HUES64 (cell line): ENCODE measurements at regions not wholly inside any gene's neighbourhood (a gene's known extent, or its start where the extent isn't known, plus 50 kb on each side); places are given as distances from the start of the nearest gene placed in this dataset.

ENCODE experiments used
- H3K27ac ChIP-seq: 2 replicates; pipeline ENCODE4 v1.7.0; 2013; ENCODE audit warnings: low read depth, low read length, inconsistent platforms
- H3K27me3 ChIP-seq: 2 replicates; pipeline ENCODE4 v1.6.1; 2013; ENCODE audit warnings: mild to moderate bottlenecking, low read length; ENCODE audit not compliant: insufficient read depth
- H3K36me3 ChIP-seq: 2 replicates; pipeline ENCODE4 v1.6.1; 2013; ENCODE audit warnings: mild to moderate bottlenecking, low read length; ENCODE audit not compliant: insufficient read depth
- H3K4me1 ChIP-seq: 2 replicates; pipeline ENCODE4 v1.6.1; 2013; ENCODE audit warnings: mild to moderate bottlenecking, low read length, moderate library complexity; ENCODE audit not compliant: insufficient read depth
- H3K4me3 ChIP-seq: 2 replicates; pipeline ENCODE4 v1.5.1; 2013; ENCODE audit warnings: mild to moderate bottlenecking, low read length, moderate library complexity
- H3K9ac ChIP-seq: 2 replicates; pipeline ENCODE4 v1.6.1; 2013; ENCODE audit warnings: mild to moderate bottlenecking, low read depth, low read length
- H3K9me3 ChIP-seq: 2 replicates; pipeline ENCODE4 v1.6.1; 2013; ENCODE audit warnings: low read depth, low read length; ENCODE audit not compliant: insufficient read depth
- WGBS: fragments of 150-250, 120-280 bp; methylation state at CpG from one replicate; pipeline ENCODE4 v1.1.7; 2013; ENCODE audit warnings: missing lambda C conversion rate; 5-methylcytosine and 5-hydroxymethylcytosine counted together

DNA sequence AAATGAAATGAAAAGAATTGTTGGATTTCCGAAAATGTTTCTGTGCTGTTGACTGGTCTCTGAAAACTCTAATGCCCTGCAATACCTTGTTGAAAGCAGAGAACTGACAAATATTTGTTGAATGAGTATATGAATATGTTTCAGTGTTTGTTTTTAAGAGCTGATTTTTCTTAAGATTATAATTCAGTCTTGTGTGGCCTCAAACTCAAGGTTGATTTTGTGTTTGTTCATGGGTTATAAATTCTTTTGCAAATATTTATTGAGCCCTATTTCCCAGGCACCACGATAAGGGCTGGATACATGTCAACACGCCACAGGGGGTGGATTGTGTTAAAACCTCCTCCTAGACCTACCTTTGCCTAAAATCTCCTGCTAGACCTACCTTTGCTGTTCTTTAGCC, 203.9 kb upstream of the PLPP4 start:
- Histone ChIP-seq H3K9ac (no peak overlapping the region), H3K4me1 (no peaks in the 10 kb centered on the region), H3K36me3 (no peaks in the 10 kb centered on the region), H3K9me3 (no peaks in the 10 kb centered on the region), H3K4me3 (no peak overlapping the region), H3K27ac (no peak overlapping the region), H3K27me3 (no peaks in the 10 kb centered on the region)
- WGBS: 97% methylated on average over 3 of the region's 3 CpGs

DNA sequence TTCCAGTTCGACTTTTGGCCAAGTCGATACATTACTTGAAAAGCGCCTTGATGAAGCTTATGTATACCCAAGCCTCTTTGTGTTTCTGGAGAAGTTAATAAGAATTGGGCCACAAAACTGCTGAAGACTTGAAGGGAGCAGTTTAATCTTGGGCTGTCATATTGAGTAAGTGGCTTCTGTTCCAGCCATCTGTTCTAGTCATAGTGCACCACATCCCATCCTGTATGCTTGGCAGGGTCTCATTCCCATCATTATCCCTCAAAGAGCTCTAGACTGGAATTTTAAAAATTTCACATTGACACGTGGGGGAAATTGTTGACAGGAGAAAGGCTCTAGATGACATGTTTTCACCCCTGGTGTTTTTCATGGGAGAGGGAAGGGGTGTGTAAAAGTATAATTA, 196.6 kb upstream of the PLPP4 start:
- Histone ChIP-seq H3K9me3 (no peaks in the 10 kb centered on the region), H3K4me1 (no peaks in the 10 kb centered on the region), H3K27me3 (no peaks in the 10 kb centered on the region), H3K27ac (no peak overlapping the region), H3K36me3 (no peaks in the 10 kb centered on the region), H3K9ac (no peak overlapping the region), H3K4me3 (no peak overlapping the region)
- 90% methylated on average over 4 of the region's 4 CpGs for WGBS

- Histone ChIP-seq H3K4me3 (no peak overlapping the region), H3K36me3 (no peaks in the 10 kb centered on the region)
- WGBS: 100% methylated on average over 1 of the region's 1 CpG
Observed at GRCh38 chr10:120262857-120263547, 194.0 kb upstream of the PLPP4 start.

GRCh38 chr10:120266022-120266421, 191.0 kb upstream of the PLPP4 start:
- no peak overlapping the region for H3K4me3 ChIP-seq
- WGBS: 100% methylated on average over 2 of the region's 3 CpGs
- H3K9ac ChIP-seq: no peak overlapping the region
- H3K4me1 ChIP-seq: no peaks in the 10 kb centered on the region
- H3K9me3 ChIP-seq: peaks cover 11% of the 10 kb centered on the region
- H3K27me3 ChIP-seq: no peaks in the 10 kb centered on the region
- no peaks in the 10 kb centered on the region for H3K36me3 ChIP-seq
- no peak overlapping the region for H3K27ac ChIP-seq

More at GRCh38 chr10:120262857-120263547, 194.0 kb upstream of the PLPP4 start:
- no peak overlapping the region for H3K9ac ChIP-seq
- H3K27ac ChIP-seq: no peak overlapping the region
- no peaks in the 10 kb centered on the region for H3K4me1 ChIP-seq
- no peaks in the 10 kb centered on the region for H3K27me3 ChIP-seq
- peaks cover 3% of the 10 kb centered on the region; the same call in 1 of the 2 replicates for H3K9me3 ChIP-seq

DNA sequence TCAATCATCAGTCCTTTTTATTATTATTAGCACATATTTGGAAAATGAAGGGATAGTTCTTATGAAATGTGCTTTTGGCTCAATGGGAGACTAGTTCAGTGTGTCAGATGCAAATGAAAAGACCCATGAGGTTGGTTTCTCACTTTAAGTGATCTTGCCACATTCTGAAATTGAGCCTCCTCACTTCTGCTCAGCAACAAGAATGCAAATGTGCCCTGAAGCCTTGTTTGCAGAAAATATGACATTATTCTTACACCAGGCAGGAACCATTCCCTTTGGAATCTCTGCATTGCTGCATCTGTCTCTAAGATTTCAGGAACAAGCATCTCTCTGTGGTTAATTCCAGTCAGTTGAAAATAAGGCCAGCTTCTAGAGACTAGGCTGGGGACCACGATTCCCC, 186.1 kb upstream of the PLPP4 start:
- Histone ChIP-seq H3K27me3 (no peaks in the 10 kb centered on the region), H3K4me3 (no peak overlapping the region), H3K4me1 (peaks cover 8% of the 10 kb centered on the region; the same call in 1 of the 2 replicates), H3K9me3 (peaks cover 11% of the 10 kb centered on the region), H3K9ac (no peak overlapping the region), H3K36me3 (no peaks in the 10 kb centered on the region), H3K27ac (no peak overlapping the region)
- WGBS: 100% methylated on average over 1 of the region's 1 CpG

- Histone ChIP-seq H3K9ac (no peak overlapping the region), H3K27ac (no peak overlapping the region), H3K4me3 (no peak overlapping the region), H3K27me3 (no peaks in the 10 kb centered on the region), H3K36me3 (no peaks in the 10 kb centered on the region), H3K9me3 (peaks cover 11% of the 10 kb centered on the region), H3K4me1 (peaks cover 8% of the 10 kb centered on the region; the same call in 1 of the 2 replicates)
Observed at GRCh38 chr10:120271696-120272095, 185.3 kb upstream of the PLPP4 start.

DNA sequence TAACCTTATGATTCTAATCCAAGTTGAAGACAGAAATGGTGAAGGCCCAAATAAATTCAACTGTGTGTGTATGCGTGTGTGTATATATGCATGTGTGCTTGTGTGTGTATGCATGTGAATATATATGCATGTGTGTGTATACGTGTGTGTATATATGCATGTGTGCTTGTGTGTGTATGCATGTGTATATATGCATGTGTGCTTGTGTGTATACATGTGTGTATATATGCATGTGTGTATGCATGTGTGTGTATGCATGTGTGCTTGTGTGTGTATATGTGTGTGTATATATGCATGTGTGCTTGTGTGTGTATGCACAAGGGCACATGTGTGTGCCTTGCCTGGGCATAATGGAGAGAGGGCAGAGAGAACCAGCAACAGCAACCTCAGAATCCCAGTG, 184.7 kb upstream of the PLPP4 start:
- Histone ChIP-seq H3K9ac (no peak overlapping the region), H3K4me1 (peaks cover 10% of the 10 kb centered on the region; the same call in 1 of the 2 replicates), H3K4me3 (no peak overlapping the region), H3K27me3 (no peaks in the 10 kb centered on the region), H3K36me3 (no peaks in the 10 kb centered on the region), H3K9me3 (peaks cover 8% of the 10 kb centered on the region; the same call in 1 of the 2 replicates), H3K27ac (no peak overlapping the region)
- 93% methylated on average over 2 of the region's 2 CpGs for WGBS

DNA sequence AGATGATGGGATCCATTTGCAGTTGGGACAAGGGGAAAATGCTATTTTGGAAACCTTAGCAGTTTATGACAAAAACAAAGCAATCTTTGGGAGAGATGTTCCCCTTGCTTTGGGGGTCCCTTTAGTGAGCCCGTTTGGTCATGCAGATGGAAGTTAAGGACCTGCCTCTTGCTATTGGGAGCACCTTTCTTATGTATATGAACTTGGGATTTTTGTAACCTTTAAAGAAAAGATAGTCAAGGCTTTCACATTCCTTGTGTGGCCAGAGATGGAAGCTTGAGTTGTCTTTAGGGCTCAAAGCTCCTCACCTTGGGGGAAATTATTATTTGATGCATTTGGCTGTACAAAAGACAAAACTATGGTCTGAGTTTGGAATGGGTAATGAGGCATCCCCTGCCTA, 179.0 kb upstream of the PLPP4 start:
- no peak overlapping the region for H3K9ac ChIP-seq
- peaks cover 19% of the 10 kb centered on the region for H3K4me1 ChIP-seq
- H3K9me3 ChIP-seq: no peaks in the 10 kb centered on the region
- 8% methylated on average over 1 of the region's 1 CpG for WGBS
- 0 out of 2 replicates have a peak overlapping the region, but pooled peaks have one; percentile 15 for H3K4me3 ChIP-seq
- H3K27me3 ChIP-seq: no peaks in the 10 kb centered on the region
- peak overlapping the region; percentile 87; the same call in 1 of the 2 replicates for H3K27ac ChIP-seq
- H3K36me3 ChIP-seq: no peaks in the 10 kb centered on the region

DNA sequence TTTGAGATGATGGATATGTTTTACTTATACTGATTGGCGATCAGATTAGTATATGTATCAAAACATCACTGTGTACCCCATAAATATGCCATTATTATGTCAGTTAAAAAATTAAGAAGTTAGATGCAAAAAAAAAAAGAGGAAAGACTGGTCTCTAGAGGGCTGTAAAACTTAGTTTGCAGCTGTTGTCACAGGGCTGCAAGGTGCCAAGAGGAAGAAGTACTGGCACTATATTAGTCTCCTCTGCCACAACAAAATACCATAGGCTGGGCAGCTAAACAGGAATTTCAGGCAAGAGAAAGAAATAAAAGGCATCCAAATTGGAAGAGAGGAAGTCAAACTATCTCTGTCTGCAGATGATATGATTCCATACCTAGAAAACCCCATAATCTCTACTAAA, 177.8 kb upstream of the PLPP4 start:
- H3K4me3 ChIP-seq: no peak overlapping the region
- no peak overlapping the region; the same call in 1 of the 2 replicates for H3K27ac ChIP-seq
- peaks cover 14% of the 10 kb centered on the region for H3K4me1 ChIP-seq
- no peaks in the 10 kb centered on the region for H3K27me3 ChIP-seq
- no peaks in the 10 kb centered on the region for H3K36me3 ChIP-seq
- no peaks in the 10 kb centered on the region for H3K9me3 ChIP-seq
- H3K9ac ChIP-seq: no peak overlapping the region
- WGBS: no CpG with 5 or more reads among the region's 1 CpG

- Histone ChIP-seq H3K36me3 (no peaks in the 10 kb centered on the region), H3K9me3 (no peaks in the 10 kb centered on the region), H3K4me3 (no peak overlapping the region), H3K9ac (no peak overlapping the region), H3K4me1 (peaks cover 11% of the 10 kb centered on the region), H3K27me3 (no peaks in the 10 kb centered on the region), H3K27ac (no peak overlapping the region)
- WGBS: 90% methylated on average over 8 of the region's 8 CpGs
Observed at GRCh38 chr10:120282421-120282820, 174.6 kb upstream of the PLPP4 start.

GRCh38 chr10:120282846-120283492, 174.1 kb upstream of the PLPP4 start:
- no peaks in the 10 kb centered on the region for H3K27me3 ChIP-seq
- no peaks in the 10 kb centered on the region for H3K9me3 ChIP-seq
- H3K36me3 ChIP-seq: no peaks in the 10 kb centered on the region
- peaks cover 10% of the 10 kb centered on the region for H3K4me1 ChIP-seq
- WGBS: 93% methylated on average over 6 of the region's 6 CpGs
- H3K27ac ChIP-seq: no peak overlapping the region
- H3K4me3 ChIP-seq: no peak overlapping the region
- no peak overlapping the region for H3K9ac ChIP-seq
